ENCODE measurements at regions not wholly inside any gene's neighbourhood (a gene's known extent, or its start where the extent isn't known, plus 50 kb on each side); places are given as distances from the start of the nearest gene placed in this dataset.

DNA sequence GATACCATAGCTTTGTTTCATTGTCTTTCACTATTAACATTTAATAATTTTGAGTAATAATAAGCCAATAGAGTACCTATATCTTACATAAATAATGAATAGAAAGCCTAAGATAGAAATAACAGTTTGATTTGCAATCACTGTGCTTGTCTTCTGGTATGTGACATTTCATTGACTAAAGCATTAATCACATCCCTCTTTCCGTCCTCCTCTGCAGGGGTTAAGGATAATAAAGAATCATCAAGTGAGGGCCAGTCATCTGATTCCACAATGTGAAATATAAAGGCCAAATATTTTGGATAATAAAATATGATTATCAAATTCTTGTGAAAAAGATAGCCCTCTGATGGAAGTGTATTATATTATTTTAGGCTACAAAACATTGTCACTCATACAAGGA lies 2073.4 kb downstream of the ARAP2 start:
- DNase-seq (ENCODE audit: low read depth in 3 of 3) = no peak

- no peak for DNase-seq (ENCODE audit: low read depth in 3 of 3)
These were observed 2067.7 kb downstream of the ARAP2 start for GRCh38 chr4:34176609-34177008.

GRCh38 chr4:34178476-34178875 lies 2065.8 kb downstream of the ARAP2 start:
- DNase-seq (ENCODE audit: low read depth in 3 of 3) = no peak

- no peak for DNase-seq (ENCODE audit: low read depth in 3 of 3)
These were observed 2062.9 kb downstream of the ARAP2 start for GRCh38 chr4:34181311-34181841.

- no peak for DNase-seq (ENCODE audit: low read depth in 3 of 3)
These were observed 2062.4 kb downstream of the ARAP2 start for GRCh38 chr4:34181891-34182290.

GRCh38 chr4:34182306-34182705 lies 2062.0 kb downstream of the ARAP2 start:
- no peak for DNase-seq (ENCODE audit: low read depth in 3 of 3)

- no peak for DNase-seq (ENCODE audit: low read depth in 3 of 3)
These were observed 2060.4 kb downstream of the ARAP2 start for GRCh38 chr4:34183926-34184325.

GRCh38 chr4:34187056-34187455 lies 2057.3 kb downstream of the ARAP2 start:
- no peak for DNase-seq (ENCODE audit: low read depth in 3 of 3)

- no peak for DNase-seq (ENCODE audit: low read depth in 3 of 3)
These were observed 2052.9 kb downstream of the ARAP2 start for GRCh38 chr4:34191443-34191842.

DNA sequence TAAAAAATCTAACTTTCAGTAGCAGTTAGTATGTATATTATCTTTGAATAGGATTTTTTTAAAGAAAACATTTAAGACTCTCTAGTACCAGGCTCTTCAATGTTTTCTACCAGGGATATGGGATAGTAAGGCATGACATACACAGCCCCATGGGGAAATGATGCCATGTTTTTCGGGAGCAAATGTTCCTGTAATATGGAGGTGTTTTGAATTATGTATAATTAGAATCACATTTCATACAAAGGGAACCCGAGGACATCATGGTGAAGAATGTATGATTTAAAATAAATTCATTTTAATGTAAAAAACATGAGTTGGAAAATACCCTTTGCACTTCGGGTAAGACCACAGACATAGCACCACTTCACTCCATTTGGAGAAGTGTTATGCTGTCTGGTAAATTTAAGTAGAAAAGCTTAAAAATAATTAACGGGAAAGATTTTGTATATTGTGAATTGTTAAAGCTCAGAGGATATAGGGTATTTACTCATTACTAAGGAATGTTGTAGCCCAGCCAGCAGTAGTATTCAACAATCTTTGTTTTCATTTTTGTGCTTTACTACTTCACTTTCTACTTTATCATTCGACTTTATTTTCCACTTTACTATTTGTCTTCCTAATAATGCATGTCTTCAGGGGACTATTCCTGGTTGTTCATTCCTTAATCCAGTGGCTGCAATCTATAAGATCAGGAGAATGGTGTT lies 2050.7 kb downstream of the ARAP2 start:
- no peak for DNase-seq (ENCODE audit: low read depth in 3 of 3)

GRCh38 chr4:34194585-34194984 lies 2049.7 kb downstream of the ARAP2 start:
- no peak for DNase-seq (ENCODE audit: low read depth in 3 of 3)

GRCh38 chr4:34196375-34196774 lies 2047.9 kb downstream of the ARAP2 start:
- no peak for DNase-seq (ENCODE audit: low read depth in 3 of 3)

DNA sequence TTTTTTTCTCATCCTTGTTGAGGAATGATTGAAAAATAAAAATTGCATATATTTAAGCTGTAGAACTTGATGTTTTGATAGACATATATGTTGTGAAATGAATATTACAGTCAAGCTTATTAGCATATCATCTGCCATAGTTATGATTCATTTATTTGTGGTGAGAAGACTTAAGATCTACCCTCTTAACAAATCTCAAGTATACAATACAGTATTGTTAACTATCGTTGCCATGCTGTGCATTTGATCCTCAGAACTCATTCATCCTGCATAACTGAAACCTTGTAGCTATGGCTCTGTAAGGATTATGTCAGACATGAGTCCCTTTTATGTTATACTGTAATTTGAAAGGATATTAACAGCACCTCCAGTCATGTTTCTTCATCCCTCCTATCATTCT lies 2045.3 kb downstream of the ARAP2 start:
- no peak for DNase-seq (ENCODE audit: low read depth in 3 of 3)

GRCh38 chr4:34200535-34200934 lies 2043.8 kb downstream of the ARAP2 start:
- no peak for DNase-seq (ENCODE audit: low read depth in 3 of 3)

DNA sequence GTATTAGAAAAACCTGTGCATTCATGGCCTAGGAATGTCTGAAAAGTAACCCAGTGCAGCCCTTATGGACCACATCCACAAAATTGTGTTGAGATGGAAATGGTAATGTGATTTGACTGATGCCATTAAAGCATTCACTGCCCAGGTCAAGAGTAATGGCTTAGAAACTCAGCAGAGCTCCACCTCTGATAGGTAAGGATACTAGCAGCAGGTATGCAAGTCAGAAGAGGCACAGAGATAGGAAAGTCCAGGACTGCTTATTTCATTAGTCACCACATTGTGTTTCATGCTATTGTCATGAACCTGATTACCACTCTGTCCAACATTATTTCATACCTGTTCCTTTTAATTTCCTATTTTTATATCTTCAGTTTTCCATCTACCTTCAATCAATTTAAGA lies 2042.2 kb downstream of the ARAP2 start:
- no peak for DNase-seq (ENCODE audit: low read depth in 3 of 3)

- DNase-seq (ENCODE audit: low read depth in 3 of 3) = no peak
These were observed 2023.7 kb downstream of the ARAP2 start for GRCh38 chr4:34220601-34221000.

GRCh38 chr4:34221986-34222385 lies 2022.3 kb downstream of the ARAP2 start:
- no peak for DNase-seq (ENCODE audit: low read depth in 3 of 3)

DNA sequence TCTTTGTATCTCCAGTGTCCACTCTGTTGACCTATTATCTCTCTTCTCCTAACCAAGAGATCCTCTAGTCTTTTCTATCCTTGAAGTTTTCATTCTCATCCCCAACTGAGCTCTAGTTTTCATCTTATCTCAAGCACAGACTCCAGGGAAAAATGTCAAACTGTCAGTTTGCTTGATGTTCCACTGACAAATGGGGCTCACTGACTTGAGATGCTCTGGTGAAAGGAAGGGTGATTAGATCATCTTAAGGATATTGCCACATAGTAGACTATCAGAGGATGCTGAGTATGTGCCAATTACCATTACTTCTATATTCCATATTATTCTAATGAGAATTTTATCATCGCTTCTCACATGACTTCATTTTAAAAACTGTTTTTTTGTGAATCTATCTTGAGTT lies 2008.2 kb downstream of the ARAP2 start:
- no peak for DNase-seq (ENCODE audit: low read depth in 3 of 3)

GRCh38 chr4:34245276-34245675 lies 1999.0 kb downstream of the ARAP2 start:
- no peak for DNase-seq (ENCODE audit: low read depth in 3 of 3)

GRCh38 chr4:34250562-34250961 lies 1993.8 kb downstream of the ARAP2 start:
- DNase-seq (ENCODE audit: low read depth in 3 of 3) = no peak

DNA sequence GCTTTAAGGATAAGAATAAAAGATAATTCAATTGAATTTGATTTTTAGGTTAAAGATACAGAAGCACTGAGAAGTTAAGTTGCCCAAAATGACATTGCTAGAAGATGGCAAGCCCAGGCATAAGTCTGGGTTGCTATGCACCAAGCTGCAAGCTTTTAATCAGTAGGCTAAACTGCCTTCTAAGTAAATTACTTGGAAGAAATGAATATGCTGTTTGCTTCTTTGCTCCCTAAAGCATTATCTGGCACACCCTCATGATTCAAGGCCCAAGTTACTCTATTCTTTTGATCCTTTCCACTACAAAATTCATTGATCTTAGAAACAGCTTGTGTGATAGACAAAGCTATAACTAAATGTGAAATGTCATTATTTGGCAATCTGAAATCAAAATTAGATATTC lies 1991.1 kb downstream of the ARAP2 start:
- DNase-seq (ENCODE audit: low read depth in 3 of 3) = no peak

- no peak for DNase-seq (ENCODE audit: low read depth in 3 of 3)
These were observed 1986.1 kb downstream of the ARAP2 start for GRCh38 chr4:34258176-34258575.

- no peak for DNase-seq (ENCODE audit: low read depth in 3 of 3)
These were observed 1982.5 kb downstream of the ARAP2 start for GRCh38 chr4:34261799-34262314.

DNA sequence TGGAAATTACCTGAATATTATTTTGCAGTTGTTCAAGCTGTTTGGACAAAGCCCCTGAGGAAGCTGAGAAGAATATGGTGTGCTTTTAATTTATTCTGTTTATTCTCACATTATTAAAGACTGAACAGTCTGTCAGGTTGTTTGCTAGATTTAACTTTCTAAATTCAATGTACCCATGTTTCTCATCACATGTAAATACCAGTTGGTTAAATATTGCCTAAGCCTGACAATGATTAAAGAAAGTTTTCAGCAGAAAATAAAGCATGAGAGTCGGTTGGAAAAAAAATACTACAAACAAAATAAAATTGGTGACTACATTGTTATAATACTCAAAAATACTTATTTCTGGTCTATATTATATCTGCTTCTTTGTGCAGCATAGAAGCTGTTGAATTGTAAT lies 1974.7 kb downstream of the ARAP2 start:
- DNase-seq (ENCODE audit: low read depth in 3 of 3) = no peak

Data from stimulated activated CD4-positive, alpha-beta T cell treated with anti-CD3 and anti-CD28 coated beads, TNF-alpha, amount 100 ng/mL, for 24 hours (primary cell).